ENCODE measurements at regions not wholly inside any gene's neighbourhood (a gene's known extent, or its start where the extent isn't known, plus 50 kb on each side); places are given as distances from the start of the nearest gene placed in this dataset.

DNA sequence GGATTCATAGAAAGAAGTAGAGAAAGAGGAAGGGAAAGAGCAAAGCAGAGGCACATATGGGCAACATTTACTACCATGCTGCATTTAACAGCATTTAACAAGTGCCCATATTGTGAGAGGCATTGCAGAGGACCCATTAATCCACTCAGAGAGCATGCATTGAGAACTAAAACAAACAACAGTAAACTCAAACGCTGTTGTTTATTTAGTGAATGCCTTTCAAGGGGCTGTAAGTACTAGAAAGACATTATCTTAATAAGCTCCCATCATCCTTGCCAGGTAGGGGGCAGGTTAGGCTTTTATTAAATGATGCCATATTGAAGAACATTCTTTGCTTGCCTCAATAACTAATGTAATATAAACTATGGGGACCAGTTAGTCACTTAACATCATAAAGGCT lies 254.3 kb upstream of the DAB1 start:
- no peaks in the 10 kb centered on the region for H3K9me3 Mint-ChIP-seq
- Histone ChIP-seq H3K27ac (no peak overlapping the region), H3K36me3 (no peaks in the 10 kb centered on the region), H3F3A (ENCODE audit: low read depth) (no peaks in the 10 kb centered on the region), H2AFZ (replicated peaks) (no peak overlapping the region), H3K4me3 (no peak overlapping the region), H3K4me2 (no peak overlapping the region), H3K4me1 (peaks cover 12% of the 10 kb centered on the region), H3K9me3 (ENCODE audit: low read depth) (no peaks in the 10 kb centered on the region), H3K79me2 (ENCODE audit: low read depth) (no peaks in the 10 kb centered on the region), H4K20me1 (ENCODE audit: low read depth) (no peaks in the 10 kb centered on the region), H3K9ac (no peak overlapping the region), H3K27me3 (no peaks in the 10 kb centered on the region)
- H3K27me3 Mint-ChIP-seq (ENCODE audit: insufficient read depth, low read depth): no peaks in the 10 kb centered on the region
- no peaks in the 10 kb centered on the region for H3K36me3 Mint-ChIP-seq
- TF ChIP-seq EZH2 (IDR thresholded peaks at IDR 0.05): no peak
- TF ChIP-seq EZH2phosphoT487 (IDR thresholded peaks at IDR 0.05): no peak
- TF ChIP-seq, protein P1, sequence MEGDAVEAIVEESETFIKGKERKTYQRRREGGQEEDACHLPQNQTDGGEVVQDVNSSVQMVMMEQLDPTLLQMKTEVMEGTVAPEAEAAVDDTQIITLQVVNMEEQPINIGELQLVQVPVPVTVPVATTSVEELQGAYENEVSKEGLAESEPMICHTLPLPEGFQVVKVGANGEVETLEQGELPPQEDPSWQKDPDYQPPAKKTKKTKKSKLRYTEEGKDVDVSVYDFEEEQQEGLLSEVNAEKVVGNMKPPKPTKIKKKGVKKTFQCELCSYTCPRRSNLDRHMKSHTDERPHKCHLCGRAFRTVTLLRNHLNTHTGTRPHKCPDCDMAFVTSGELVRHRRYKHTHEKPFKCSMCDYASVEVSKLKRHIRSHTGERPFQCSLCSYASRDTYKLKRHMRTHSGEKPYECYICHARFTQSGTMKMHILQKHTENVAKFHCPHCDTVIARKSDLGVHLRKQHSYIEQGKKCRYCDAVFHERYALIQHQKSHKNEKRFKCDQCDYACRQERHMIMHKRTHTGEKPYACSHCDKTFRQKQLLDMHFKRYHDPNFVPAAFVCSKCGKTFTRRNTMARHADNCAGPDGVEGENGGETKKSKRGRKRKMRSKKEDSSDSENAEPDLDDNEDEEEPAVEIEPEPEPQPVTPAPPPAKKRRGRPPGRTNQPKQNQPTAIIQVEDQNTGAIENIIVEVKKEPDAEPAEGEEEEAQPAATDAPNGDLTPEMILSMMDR (IDR thresholded peaks at IDR 0.05): no peak
- no peak overlapping the region for H3K27ac Mint-ChIP-seq
- no peak for DNase-seq (ENCODE audit: low spot score)
- peaks cover 5% of the 10 kb centered on the region for H3K4me1 Mint-ChIP-seq
- no peak overlapping the region for H3K4me3 Mint-ChIP-seq

GRCh38 chr1:57675776-57676175 lies 251.9 kb upstream of the DAB1 start:
- H3F3A ChIP-seq (ENCODE audit: low read depth): no peaks in the 10 kb centered on the region
- Mint-ChIP-seq H3K9me3 (no peaks in the 10 kb centered on the region), H3K27ac (no peak overlapping the region), H3K27me3 (ENCODE audit: insufficient read depth, low read depth) (peaks cover 2% of the 10 kb centered on the region), H3K36me3 (no peaks in the 10 kb centered on the region), H3K4me3 (no peak overlapping the region), H3K4me1 (peaks cover 2% of the 10 kb centered on the region)
- no peaks in the 10 kb centered on the region for H3K79me2 ChIP-seq (ENCODE audit: low read depth)
- no peaks in the 10 kb centered on the region for H3K9me3 ChIP-seq (ENCODE audit: low read depth)
- H3K27ac ChIP-seq: no peak overlapping the region
- no peaks in the 10 kb centered on the region for H4K20me1 ChIP-seq (ENCODE audit: low read depth)
- H3K4me3 ChIP-seq: no peak overlapping the region
- H3K4me1 ChIP-seq: peaks cover 5% of the 10 kb centered on the region
- H2AFZ ChIP-seq (replicated peaks): no peak overlapping the region
- H3K27me3 ChIP-seq: no peaks in the 10 kb centered on the region
- H3K4me2 ChIP-seq: no peak overlapping the region
- TF ChIP-seq EZH2phosphoT487 (IDR thresholded peaks at IDR 0.05): no peak
- TF ChIP-seq, protein P1 (IDR thresholded peaks at IDR 0.05): no peak
- TF ChIP-seq EZH2 (IDR thresholded peaks at IDR 0.05): no peak
- H3K36me3 ChIP-seq: no peaks in the 10 kb centered on the region
- H3K9ac ChIP-seq: no peak overlapping the region
- no peak for DNase-seq (ENCODE audit: low spot score)

GRCh38 chr1:57674801-57675200 lies 250.9 kb upstream of the DAB1 start:
- Histone ChIP-seq H3F3A (ENCODE audit: low read depth) (no peaks in the 10 kb centered on the region), H3K27ac (no peak overlapping the region), H3K27me3 (no peaks in the 10 kb centered on the region), H3K4me3 (no peak overlapping the region), H3K79me2 (ENCODE audit: low read depth) (no peaks in the 10 kb centered on the region), H4K20me1 (ENCODE audit: low read depth) (no peaks in the 10 kb centered on the region), H3K9ac (no peak overlapping the region), H3K4me1 (peaks cover 5% of the 10 kb centered on the region), H3K36me3 (no peaks in the 10 kb centered on the region), H3K9me3 (ENCODE audit: low read depth) (no peaks in the 10 kb centered on the region), H2AFZ (replicated peaks) (no peak overlapping the region), H3K4me2 (no peak overlapping the region)
- TF ChIP-seq EZH2phosphoT487 (IDR thresholded peaks at IDR 0.05): no peak
- TF ChIP-seq, protein P1 (IDR thresholded peaks at IDR 0.05): no peak
- TF ChIP-seq EZH2 (IDR thresholded peaks at IDR 0.05): no peak
- no peaks in the 10 kb centered on the region for H3K9me3 Mint-ChIP-seq
- no peak overlapping the region for H3K27ac Mint-ChIP-seq
- DNase-seq (ENCODE audit: low spot score): no peak
- H3K36me3 Mint-ChIP-seq: no peaks in the 10 kb centered on the region
- H3K27me3 Mint-ChIP-seq (ENCODE audit: insufficient read depth, low read depth): peaks cover 2% of the 10 kb centered on the region
- H3K4me3 Mint-ChIP-seq: no peak overlapping the region
- peaks cover 3% of the 10 kb centered on the region for H3K4me1 Mint-ChIP-seq

Data from neural progenitor cell (in vitro differentiated cells).